GM19328 (cell line): ENCODE measurements at regions not wholly inside any gene's neighbourhood (a gene's known extent, or its start where the extent isn't known, plus 50 kb on each side); places are given as distances from the start of the nearest gene placed in this dataset.

Experiments
- ATAC-seq: cut with Tn5 transposase; IDR thresholded peaks from one replicate; pipeline ENCODE4 v1.9.1; 2021; ENCODE audit warnings: mild to moderate bottlenecking, moderate library complexity; ENCODE audit not compliant: unreplicated experiment

DNA sequence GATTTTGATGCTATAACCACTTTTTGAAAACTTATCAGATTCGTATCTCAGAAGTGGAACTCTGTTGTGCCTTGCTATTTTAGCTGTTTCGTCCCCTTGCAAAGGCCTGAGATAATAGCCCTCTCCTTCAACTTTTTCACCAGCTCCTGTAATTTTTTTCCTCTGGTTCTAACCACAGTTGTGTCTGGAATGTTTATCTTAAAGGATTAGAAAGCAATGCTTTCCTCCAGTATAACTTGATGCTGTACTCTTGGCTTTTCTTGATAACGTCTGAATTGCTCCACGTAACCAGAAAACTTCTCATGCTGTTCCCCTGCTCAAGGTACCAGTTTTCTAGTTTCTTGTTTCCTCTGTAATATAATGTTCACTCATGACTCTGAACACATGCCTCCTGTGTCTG lies 209.4 kb downstream of the DTWD2 start:
- no peak for ATAC-seq

DNA sequence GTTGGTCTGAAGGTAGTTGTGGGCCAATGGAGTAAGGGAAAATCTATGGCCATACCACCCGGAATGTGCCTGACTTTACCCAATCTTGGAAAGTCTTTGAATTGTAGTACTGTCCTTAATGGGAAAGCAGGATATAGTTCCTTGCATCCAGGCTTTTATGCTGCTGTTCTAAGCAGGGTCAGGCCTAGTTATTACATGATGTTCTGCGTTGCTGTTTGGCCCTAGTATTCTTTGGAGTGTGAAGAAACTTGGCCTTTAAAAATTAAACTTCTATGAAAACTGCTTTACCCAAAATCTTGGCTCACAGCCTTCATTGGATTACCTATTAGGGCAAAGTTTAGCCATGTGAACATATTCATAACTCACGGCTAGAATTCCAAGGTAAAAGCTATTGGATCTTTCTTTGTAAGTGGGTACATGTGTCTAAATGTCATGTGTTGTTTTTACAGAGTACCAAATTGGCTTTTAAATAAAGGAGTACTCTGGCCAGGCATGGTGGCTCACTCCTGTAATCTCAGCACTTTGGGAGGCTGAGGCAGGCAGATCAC lies 211.1 kb downstream of the DTWD2 start:
- no peak for ATAC-seq

- peak; percentile 46 for ATAC-seq
Observed at GRCh38 chr5:118776755-118777154, 211.6 kb downstream of the DTWD2 start.

- ATAC-seq = no peak
Observed at GRCh38 chr5:118775790-118776499, 212.4 kb downstream of the DTWD2 start.

DNA sequence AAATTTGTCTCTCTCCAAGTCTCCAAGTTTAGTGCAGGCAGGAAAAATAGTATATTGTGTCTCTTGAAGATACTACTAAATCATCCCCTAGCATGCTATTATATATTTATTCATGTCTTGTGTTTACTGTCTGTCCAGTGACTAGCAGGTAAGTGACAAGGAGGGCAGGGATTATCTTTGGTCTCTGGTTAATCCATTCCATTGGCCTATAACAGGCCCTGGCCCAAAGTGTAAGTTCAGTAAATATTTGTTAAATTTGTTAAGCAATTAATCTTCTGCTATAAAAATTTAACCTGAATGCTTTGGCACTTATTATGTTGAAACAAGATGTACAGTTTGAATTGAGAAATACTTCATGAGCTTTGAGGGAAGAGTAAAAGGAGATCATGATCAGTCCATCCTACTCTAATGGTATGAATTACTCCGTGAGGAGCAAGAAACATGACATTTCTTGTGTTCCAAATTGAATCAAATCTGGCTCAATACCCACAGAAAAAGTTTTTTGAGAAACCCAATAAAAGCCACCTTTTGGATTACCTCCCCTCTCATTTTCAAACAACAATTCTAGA lies 219.7 kb downstream of the DTWD2 start:
- ATAC-seq = no peak

DNA sequence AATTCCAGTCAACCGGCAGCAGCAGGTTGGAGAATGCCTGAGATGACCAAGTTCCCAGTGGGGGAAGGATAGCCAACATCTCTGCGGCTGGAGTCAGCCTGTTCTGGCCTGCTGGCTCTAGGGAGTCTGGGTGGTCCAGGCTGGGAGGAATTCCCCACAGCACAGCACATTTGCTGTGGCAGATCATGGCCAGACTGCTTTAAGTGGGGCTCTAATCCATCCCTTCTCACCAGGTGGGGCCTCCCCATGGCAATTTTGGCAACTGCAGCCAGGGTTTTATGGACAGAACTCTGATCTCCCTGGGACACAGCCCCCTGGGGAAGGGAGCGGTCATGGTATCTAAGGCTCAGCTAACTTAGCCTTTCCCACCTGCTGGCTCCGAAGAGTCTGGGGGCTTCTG lies 226.1 kb downstream of the DTWD2 start:
- no peak for ATAC-seq

DNA sequence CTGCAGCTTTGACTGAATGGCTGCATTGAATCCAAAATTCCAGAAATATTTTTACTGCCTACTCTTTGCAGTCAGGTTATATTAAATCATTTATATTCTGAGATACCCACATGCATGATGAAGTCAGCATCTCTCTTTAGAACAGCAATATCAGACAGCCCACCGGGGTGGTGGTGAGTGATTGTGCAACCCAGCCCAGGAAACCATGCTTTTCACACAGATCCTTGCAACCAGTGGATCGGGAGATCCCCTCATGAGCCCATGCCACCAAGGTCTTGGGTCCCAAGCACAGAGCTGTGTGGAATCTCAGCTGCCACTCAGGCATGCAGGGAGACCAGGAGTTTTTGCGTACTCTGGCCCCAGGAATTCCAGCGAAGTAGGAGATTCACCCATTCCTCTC lies 226.5 kb downstream of the DTWD2 start:
- no peak for ATAC-seq

GRCh38 chr5:118752969-118753368 lies 235.4 kb downstream of the DTWD2 start:
- ATAC-seq = no peak

GRCh38 chr5:118736396-118736795 lies 252.0 kb downstream of the DTWD2 start:
- ATAC-seq = no peak

DNA sequence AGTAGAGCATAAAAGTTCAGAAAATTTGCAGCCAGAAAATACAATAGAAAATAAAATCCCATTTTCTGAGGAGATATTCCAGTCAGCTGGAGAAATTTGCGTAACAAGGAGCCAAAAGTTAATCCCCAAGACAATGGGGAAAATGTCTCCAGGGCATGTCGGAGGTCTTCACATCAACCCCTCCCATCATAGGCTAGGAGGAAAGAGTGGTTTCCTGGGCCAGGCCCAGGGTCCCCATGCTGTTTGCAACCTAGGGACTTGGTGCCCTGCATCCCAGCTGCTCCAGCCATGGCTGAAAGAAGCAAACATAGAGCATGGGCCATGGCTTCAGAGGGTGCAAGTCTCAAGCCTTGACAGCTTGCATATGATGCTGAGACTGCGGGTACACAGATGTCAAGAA lies 255.0 kb downstream of the DTWD2 start:
- ATAC-seq = no peak

DNA sequence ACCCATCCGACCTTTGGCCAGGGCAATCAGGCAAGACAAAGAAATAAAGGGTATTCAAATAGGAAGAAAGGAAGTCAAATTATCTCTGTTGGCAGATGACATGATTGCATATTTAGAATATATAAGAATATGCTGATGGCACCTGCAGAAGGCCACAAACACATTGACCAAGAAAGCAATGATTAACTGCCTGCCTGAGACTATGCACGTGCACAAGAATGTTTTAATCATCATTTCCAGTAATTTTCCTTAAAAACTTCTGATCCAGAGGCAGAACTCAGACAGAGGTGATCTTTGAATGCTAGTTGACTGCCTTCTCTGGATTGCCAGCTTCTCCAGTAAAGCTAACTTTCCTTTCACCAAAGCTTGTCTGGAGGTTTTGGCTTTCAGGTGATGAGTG lies 260.2 kb downstream of the DTWD2 start:
- ATAC-seq = no peak

DNA sequence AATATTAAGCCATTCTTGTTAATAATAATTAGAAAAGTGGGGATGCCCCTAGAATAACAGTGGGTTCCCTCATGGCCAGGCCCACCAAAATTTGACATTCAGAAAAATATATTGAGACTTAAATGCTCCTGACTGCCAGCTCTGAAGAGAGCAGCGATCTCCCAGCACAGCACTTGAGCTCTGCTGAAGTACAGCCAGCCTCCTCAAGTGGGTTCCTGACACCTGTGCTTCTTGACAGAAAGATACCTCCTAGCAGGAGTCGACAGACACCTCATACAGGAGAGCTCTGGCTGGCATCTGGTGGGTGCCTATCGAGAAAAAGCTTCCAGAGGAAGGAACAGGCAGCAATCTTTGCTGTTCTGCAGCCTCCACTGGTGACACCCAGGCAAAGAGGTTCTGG lies 261.5 kb downstream of the DTWD2 start:
- ATAC-seq = no peak

DNA sequence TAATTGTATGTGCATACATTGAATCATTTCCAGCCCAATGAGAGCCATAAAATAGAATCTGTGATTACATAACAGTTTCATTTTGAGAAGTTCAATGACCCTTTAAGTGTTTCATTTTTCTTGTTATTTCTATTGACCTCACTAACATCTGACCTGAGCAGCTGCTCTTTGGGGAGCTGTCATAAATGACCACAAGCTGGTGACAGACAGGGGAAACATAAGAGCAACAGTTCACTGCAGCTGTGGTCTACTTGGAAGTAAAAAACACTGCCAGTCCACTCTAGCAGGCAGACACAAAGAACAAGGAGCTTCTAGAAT lies 265.4 kb downstream of the DTWD2 start:
- peak; percentile 54 for ATAC-seq

GRCh38 chr5:118722122-118723020 lies 266.0 kb downstream of the DTWD2 start:
- peak; percentile 76 for ATAC-seq

- no peak for ATAC-seq
Observed at GRCh38 chr5:118711727-118712126, 276.6 kb downstream of the DTWD2 start.

DNA sequence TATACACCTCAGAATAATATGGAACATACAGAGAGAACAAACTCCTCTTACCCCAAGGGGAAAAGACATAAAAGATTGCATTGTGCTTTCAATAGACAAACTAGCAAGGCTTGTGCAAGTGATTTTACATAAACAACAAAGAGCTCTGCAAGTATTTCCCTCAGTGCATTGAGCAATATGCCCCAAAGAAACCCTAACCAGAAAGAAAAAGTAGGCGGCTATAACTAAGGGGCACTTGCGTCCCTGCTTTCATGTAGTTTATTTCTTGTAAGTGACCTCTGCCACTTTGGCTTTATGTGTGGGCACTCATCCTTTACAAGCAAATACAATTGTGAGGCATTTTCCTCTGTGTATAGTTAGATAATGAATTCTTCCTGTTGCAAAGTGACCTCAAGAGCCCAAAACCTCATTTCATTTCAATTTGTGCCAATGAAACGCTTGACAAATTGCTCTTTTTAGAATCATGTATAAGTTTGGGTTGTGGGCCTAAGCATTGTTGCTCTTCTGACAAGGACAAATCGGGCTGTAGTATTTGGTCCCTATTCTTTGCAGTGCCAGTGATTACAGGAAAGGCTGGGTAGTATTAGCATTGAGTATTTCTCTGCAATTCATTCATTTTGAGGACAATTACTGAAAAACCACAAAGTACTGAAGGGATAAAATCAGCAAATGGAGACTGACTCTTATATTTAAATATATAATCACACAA lies 282.2 kb downstream of the DTWD2 start:
- ATAC-seq = no peak

DNA sequence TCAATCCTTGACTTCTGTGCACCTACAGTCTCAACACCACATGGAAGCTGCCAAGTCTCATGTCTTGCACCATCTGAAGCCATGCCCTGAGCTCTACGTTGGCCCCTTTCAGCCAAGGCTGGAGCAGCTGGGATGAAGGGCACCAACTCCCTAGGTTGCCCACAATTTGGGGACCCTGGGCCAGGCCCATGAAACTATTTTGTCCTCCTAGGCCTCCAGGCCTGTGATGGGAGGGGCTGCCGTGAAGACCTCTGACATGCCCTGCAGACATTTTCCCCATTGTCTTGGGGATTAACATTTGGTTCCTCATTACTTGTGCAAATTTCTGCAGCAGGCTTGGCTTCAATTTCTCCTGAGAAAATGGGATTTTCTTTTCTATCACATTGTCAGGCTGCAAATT lies 285.1 kb downstream of the DTWD2 start:
- no peak for ATAC-seq

DNA sequence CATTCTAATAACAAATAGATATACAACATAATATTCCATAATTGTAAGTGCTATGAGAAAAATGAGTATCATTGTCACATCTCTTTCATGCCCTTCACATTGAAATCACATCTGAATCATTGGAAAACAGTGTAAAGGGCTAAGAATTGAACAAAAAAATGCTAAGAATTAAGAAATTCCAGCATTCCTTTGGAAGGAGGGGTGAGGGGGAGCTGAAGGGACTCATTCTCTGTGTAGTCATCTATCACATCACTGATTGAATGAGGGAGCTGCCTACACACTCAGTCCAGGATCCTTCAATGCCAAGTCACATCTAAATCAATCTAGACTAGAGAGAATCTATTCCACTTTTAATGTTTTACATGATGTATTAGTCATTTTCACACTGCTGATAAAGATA lies 286.6 kb downstream of the DTWD2 start:
- no peak for ATAC-seq

GRCh38 chr5:118700510-118700909 lies 287.8 kb downstream of the DTWD2 start:
- ATAC-seq = no peak

GRCh38 chr5:118698774-118699173 lies 289.6 kb downstream of the DTWD2 start:
- no peak for ATAC-seq

DNA sequence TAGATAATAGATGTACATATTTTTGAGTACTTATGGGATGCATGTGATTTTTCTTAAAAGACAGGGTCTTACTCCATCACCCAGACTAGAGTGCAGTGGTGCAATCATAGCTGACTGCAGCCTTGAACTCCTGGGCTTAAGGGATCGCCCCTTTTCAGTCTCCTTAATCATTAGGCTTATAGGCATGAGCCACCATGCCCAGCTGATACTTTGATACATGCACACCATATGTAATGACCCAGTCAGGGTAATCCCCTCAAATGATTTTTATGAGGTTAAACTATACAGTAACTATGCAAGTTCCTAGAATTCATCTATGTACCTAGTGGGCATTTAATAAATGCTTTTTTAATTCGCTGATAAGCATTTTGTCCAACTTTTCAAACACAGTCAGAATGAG lies 292.3 kb downstream of the DTWD2 start:
- ATAC-seq = no peak
